Stimulated activated CD8-positive, alpha-beta memory T cell treated with anti-CD3 and anti-CD28 coated beads, Interleukin-4, amount 100 ng/mL, for 48 hours (primary cell): ENCODE measurements at regions not wholly inside any gene's neighbourhood (a gene's known extent, or its start where the extent isn't known, plus 50 kb on each side); places are given as distances from the start of the nearest gene placed in this dataset.
"Not testable (repeated sequence)": the region's sequence is repeated elsewhere in the genome, so short reads cannot be mapped to it uniquely, and the experiment has no call there.

Source experiments
- DNase-seq: peaks from one replicate; pipeline ENCODE4 v3.0.0-alpha.2; 2020

DNA sequence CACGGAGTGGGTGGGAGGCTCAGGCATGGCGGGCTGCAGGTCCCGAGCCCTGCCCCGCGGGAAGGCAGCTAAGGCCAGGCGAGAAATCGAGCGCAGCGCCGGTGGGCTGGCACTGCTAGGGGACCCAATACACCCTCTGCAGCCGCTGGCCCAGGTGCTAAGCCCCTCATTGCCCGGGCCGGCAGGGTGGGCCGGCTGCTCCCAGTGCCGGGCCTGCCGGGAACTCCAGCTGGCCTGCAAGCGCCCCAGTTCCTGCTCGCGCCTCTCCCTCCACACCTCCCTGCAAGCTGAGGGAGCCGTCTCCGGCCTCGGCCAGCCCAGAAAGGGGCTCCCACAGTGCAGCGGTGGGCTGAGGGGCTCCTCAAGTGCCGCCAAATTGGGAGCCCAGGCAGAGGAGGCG lies 50.7 kb upstream of the GBE1 start:
- DNase-seq = not testable (repeated sequence)
